Kidney glomerular epithelial cell (primary cell): ENCODE measurements at regions not wholly inside any gene's neighbourhood (a gene's known extent, or its start where the extent isn't known, plus 50 kb on each side); places are given as distances from the start of the nearest gene placed in this dataset.

Experiments used
- DNase-seq: peaks from one replicate; lab custom pipeline; 2025; lab: John Stamatoyannopoulos, UW

DNA sequence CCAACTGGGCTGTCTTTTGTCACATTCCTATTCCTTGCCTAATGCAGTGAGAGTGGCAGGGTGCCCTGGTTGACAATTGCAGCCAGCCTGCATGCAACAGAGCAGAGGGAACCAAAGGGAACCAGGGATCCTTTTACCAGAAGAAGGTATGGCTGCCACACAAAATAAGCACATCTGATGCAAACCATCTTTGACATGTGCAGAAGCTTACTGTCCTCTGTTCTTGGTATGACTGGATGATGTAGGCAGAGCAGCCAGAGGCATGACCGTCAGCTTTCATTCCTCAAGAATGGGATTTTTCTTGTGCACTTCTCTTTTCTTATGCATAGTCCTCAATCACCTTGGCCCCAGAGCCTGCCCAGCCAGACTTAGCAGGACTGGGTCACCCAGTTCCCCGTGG lies 116.1 kb downstream of the UQCRFS1 start:
- no peak for DNase-seq

DNA sequence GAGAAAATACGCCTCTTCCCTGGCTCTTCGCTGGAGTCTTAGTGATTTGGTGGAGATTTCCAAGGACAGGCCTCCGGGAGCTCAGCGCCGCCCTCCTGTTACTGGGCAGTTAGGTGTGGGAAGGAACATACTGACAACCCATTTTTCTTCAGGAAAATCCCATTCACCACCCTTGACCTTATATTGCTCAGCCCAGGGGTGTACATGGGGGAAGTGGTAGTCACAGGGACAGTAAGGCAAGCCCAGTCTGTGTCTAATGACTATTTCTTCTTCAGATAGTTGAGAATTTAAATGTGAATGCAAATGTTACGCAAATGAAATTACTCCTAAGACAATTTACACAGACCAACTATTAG lies 119.4 kb downstream of the UQCRFS1 start:
- DNase-seq: no peak

DNA sequence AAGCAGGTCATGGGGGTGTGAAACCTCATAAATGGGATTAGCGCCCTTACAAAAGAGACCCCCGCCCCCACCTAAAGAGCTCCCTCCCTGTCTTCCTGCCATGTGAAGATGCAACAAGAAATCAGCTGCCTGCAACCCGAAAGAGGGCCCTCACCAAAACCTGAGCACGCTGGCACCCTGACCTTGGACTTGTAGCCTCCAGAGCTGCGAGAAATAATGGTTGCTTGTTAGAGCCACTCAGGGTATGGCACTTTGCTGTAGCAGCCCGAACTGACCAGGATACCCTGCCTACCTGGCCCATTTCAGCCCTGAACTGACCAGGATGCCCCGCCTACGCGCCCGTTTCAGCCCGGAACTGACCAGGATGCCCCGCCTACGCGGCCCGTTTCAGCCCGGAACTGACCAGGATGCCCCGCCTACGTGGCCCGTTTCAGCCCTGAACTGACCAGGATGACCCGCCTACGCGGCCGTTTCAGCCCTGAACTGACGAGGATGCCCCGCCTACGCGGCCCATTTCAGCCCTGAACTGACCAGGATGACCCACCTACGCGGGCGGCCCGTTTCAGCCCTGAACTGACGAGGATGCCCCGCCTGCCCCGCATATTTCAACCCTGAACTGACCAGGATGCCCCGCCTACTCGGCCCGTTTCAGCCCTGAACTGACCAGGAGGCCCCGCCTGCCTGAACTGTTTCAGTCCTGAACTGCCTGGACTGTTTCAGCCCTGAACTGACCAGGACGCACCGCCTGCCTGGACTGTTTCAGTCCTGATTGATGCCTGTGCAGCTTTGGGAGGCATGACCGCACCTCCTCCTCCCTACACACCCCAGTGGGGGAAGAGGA lies 120.0 kb downstream of the UQCRFS1 start:
- no peak for DNase-seq

DNA sequence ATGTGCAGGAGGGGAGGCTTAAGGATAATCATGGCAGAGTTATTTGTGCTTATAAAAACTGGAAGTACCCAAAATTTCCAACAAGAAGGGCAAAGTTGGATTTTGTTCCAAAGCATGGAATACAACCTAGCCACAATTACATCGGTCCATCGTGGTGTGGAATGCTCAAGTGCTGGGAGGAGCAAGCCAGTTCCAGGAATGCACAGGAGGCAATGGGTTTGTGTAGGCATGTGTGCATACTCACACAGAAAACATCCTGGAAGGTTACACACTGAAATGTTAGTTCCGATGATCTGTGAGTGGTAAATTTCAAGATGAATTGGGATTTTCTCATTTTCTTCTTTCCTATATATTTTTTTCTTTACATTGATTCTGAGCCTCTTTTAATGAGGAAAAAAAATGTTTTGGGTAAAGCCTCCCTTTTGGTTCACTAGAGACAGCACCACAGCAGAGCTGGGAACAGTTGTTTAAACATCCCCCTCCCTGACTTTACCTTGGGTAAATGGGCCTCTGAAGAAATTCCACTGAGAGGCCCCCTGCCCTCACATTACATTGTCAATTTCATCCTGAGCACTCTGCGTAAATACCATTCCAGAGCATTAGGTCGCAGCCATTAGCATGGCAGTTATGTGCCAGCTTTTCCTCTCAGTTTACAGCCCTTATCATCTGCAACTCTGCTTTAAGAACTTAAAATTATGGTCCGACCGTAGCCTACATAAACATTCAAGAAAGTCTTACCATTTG lies 122.0 kb downstream of the UQCRFS1 start:
- no peak for DNase-seq

DNA sequence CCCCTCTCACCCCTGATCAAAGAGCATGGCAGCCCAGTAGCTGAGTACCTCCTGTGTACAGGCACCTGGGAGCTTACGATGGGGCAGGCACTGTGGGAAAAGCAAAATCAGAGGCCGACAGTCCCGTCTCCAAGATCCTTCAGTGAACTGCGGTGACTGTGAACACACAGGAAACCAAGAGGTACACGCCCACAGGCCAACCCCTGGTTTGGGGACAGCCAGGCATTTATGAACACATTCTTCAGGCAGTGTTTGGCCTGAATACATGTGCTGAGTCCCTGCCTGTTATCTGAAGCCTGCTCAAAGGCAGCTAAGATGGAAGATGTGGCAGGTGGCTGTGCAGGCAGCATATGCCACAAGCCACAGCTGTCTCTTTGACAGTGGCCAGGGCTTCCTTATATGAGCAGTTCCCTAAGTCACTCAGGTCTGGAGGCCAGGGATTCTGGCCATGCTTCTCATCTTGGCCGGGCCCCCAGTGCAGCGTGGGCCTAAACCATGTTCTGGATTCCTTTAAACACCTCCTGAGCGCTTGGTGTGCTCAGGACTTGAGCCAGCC lies 123.6 kb downstream of the UQCRFS1 start:
- DNase-seq: no peak

DNA sequence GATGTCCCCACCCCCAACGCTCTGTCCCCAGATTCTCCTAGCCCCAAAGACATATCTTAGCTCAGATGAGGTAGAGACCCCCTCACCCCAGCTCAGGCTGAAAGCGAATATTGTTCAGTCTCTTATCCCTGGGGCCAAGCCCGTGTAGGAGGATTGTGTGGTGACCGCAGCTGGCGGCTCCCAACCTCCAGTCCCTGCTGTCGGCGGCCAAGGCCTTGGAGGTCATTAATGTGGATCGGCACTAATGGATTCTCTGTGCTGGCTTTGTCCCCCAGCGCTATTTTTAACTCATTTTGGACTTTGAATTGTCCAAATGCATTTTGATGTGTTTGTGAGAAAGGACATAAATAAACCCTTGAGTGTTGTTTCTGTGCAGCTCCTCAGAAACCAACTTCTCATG lies 124.2 kb downstream of the UQCRFS1 start:
- no peak for DNase-seq

DNA sequence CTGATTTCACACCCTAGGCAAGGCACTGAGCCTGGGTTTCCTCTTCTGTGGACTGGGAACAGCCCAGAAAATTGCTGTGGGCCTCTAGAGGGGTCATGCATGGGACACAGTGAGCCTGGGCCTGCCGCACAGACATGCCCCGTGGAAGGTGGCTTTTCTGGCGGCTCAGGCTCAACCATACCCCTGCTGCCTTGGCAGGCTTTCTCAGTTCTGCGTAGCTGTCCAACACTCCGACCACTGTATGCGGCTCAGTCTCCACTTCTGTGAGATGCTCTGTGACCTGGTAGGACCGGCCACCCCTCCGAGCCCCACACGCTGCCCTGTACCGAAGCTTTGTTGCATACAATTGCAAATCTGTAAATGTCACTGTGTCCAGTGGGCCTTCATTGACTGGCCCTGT lies 126.3 kb downstream of the UQCRFS1 start:
- DNase-seq: no peak

DNA sequence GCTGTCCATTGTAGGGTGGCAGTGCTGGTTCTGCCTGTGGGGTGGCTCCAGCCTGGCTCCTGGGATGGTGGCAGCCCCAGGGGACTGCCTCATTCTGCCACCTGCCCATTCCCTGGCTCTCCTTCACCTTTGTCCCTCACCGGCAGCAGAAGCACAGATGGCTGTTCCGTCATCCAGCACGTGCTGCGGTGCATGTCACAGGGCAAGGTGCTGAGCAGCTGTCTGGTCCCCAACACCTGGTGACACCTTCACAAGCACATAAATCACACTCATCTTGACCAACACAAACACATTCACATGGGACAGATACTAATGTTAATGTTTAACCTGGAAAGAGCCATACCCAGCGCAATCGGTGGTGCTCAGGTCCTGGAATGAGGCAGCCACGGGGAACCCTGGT lies 126.8 kb downstream of the UQCRFS1 start:
- DNase-seq: no peak

DNA sequence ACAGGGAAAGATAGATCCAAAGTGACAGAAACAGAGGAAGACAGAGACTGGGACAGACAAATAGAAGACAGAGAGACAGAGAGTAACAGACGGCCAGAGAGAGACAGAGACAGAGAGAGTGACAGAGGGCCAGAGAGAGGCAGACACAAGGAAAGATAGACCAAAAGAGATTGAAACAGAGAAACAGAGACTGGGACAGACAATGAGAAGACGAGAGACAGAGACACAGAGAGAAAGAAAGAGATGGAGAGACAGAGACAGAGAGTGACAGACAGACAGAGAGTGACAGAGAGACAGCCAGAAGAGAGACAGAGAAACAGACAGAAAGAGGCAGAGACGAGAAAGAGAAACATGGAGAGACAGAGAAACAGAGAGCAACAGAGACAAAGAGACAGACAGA lies 127.3 kb downstream of the UQCRFS1 start:
- DNase-seq: no peak

DNA sequence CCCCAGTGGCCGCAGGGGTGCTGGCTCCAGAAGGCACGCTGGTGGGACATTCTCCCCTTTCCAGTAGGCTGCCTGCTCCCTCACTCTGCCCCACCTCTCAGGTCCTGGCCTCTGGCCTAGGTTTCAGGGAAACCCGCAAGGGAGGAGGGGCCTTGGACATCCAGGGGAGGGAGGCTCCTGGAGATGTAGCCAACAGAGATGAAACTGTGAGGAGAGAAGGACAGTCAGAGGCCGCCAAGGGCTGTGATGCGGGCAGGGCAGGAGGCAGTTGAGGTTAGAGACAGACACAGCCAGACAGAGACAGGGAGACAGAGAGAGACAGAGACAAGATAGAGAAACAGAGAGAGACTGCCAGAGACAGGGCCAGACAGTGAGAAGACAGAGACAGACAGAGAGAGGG lies 127.7 kb downstream of the UQCRFS1 start:
- no peak for DNase-seq

DNA sequence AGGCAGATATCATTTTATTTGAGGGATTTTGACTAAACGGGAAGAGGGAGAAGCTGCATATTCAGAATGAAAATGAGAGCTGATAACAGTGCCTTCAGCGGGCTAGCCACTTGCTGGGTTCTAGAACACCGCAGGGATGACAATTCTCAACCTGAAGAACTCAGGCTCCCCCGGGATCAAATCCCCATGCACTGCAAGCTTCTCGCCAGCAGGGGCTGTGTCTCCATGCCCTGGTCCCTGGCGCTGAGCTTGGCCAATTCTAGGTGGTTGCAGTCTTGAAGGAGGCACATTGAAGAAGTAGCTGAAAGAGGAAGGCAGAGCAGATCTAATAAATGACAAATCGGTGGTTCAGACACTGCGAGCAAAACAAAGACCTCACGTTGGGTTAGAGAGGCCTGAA lies 128.7 kb downstream of the UQCRFS1 start:
- no peak for DNase-seq

DNA sequence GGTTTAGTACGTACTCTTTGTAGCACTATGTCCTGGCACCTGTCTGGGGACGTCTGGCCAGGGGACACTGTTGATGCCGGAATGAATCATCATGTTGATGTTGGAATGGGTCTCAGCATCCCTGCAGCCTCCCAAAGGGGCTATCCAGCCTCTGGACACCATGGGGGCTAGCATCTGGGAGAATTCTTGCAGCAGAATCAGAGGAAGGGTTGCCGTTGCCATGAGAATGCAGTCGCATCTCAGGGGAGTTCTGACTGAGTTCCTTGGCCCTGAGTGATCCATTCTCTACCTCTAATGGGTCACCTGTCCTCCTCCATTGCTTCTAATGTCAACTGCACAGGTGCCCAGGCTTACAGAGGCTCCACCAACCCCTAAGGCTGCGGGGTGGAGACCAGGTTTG lies 129.1 kb downstream of the UQCRFS1 start:
- no peak for DNase-seq

DNA sequence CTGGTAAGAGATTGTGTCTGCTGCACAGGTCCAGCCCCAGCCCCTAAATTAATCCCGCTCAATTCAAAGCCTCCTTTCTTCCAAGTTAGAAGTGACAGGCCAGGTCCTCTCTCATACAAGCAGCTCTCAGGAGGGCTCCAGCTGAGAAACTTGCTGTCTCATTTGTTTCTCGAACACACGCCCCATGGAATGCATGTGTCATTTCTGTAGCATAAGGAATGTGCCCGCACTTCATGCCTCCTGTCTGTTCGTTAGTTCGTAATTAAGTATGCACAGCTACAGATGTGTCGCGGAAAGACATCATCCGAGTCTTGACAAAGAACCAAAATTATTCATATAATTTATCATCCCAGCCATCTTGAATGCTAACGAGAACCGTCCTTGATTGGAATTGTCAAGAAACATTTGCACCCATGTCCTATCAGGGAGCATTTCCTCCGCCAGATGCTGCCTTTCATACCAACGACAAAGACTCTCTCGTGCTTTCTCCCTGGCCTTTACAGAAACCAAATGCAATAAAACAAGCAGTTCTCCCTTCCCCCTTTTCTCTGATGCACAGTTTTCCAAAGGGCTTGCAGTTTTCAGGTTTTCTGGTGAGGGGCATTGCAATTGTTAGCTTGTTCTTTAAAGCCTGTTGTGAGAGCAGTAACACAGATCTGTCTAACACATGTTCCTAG lies 133.5 kb downstream of the UQCRFS1 start:
- DNase-seq: no peak

DNA sequence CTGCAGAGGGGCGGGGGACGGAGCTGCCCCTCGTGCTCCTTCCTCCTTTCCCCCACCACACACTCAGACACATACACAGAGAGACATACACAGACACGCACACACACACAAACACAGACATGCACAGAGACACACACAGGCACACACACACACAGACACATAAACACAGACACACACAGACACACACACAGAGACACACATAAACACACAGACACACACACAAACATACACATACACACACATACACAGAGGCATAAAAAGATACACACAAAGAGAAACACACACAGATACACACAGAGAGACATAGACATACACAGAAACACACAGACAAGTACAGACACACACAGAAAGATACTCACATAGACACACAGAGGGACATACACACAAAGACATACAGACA lies 136.0 kb downstream of the UQCRFS1 start:
- no peak for DNase-seq

DNA sequence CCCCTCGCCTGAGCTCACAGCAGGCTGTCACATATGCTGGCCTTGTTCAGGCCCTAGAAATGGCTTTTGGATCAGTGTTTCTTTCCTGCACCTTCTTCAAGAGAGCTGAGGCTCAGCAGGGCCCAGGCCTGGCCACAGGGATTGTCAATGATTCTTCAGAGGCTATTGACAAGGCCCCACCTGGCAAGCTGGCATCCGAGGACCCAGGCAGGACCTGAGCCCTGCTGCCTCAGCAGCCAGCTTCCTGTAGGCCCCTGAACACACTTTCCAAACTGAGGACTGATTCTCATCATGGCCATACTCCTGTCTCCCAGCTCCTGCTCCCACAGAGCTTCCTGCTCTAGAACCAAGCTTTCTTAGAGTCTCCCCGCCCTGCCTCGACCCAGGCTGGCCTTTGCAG lies 136.8 kb downstream of the UQCRFS1 start:
- no peak for DNase-seq

DNA sequence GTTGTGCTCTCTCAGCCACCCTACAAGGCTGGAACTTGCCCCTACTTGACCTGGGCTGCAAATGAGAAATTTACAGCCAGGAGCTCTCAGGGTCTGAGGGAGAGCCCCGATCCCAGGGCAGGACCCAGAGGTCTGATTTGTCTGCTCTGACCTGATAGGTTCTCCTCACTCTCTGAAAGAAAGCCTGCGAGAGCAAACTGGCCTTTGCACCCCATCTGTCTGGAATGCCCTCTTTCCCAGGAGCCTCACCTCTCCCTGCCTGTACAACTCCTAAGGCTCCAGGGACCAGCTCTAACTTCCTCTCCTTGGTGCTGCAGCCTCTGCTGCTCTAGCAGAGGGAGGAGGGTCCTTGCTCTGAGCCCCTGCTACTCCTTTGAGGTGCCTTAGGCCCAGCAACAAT lies 137.8 kb downstream of the UQCRFS1 start:
- DNase-seq: no peak

DNA sequence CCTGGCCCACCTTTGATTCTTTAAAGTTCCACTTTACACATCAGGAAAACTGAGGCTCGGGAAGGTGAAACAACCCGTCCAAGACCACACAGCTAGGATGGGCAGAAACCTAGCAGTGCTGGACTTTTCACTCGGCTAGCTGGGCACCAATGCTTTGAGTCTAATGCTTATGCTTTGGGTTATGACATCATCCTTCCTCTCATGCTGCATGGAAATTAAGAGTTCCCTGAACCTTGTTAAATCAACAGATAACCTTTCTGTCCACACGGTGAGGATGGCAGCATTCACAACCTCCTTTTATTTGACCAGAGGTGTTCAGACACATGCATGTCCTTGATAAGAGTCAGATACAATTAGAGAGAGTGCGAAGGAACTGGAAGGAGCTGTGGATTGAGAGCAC lies 138.4 kb downstream of the UQCRFS1 start:
- no peak for DNase-seq

DNA sequence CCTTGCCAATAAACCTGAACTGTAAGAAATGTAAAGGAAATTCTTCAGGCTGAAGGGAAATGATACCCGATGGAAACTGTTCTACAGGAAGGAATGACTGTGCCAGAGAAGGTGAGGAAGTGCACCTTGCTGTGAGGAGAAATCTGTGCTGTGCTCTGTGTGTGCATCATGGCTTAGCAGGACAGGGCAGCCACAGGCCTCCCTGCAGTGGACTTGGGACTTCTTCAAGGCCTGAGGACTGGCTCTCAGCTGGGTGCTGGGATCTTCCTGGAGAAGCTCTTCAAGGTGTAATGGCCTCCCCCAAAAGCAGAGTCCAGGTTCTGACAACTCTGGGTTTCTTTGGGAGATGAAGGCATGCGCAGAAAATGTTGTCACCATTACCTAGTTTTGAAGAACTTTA lies 145.1 kb downstream of the UQCRFS1 start:
- DNase-seq: no peak

DNA sequence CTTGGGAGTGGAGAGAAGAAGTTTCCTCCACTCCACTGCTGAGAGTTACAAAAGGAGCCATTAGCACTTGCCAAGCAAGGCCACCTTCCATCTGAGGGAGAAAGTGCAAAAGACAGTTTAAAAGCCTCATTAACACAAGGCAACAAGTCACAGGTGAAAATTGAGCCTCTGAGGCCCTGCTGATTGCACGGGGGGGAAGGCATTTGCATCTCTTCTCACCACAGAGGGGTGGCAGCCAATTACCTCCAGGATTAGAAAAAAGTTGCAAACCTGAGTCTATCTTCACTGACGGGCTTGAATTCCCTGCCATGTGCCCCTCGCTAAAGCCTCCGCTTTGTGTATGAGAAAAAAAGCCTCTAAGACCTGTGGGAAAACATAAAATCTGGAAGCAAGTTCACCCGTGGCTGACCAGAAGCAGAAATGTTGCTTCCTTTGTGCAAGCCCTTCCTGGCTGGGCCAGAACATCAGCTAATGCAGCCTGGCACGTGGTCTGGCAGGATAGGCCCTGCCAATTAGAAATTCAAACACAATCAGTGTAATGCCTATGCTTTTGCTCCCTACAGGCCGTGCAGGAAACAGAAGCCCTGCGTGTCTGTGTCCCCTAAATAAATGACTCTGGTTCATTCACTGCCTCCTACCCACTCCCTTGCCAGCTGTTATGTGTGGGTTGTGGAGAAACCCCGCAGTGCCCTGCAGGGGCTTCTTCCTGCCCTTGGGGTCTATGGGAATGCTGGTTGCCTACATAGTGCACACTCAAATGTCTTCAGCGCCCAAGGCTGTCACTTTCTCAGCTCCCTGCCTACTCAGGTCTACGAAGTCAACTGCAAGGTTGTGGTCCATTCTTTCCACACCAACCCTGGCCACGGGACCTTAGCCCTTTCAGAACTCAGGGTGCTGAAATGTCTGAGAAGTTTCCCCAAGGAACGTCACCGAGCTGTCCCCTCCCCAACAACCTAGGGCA lies 150.2 kb downstream of the UQCRFS1 start:
- no peak for DNase-seq

DNA sequence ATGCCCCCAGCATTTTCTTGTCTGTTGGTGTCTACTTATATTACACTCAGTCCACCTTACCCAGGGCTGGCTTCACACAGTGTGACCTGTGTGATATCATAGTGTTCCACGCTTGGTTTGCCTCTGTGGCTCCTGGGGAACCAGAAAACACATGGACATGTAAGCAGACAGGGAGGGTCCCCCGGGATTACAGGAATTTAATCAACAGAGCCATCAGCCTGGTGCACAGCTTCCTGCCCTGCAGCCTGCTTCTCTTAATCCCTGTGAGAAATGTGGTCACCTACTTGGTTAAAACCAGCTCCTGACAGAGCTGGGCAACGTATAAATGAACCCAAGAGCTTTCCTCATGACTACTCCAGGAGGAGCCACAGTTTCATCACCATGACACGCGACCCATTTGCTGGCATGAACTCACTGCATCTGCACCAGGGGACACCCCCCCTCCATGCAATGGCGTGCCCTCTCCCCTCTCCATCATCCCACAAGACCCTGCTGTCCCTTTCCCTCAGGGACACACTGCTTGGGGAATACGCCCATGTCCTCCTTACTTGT lies 152.1 kb downstream of the UQCRFS1 start:
- no peak for DNase-seq

DNA sequence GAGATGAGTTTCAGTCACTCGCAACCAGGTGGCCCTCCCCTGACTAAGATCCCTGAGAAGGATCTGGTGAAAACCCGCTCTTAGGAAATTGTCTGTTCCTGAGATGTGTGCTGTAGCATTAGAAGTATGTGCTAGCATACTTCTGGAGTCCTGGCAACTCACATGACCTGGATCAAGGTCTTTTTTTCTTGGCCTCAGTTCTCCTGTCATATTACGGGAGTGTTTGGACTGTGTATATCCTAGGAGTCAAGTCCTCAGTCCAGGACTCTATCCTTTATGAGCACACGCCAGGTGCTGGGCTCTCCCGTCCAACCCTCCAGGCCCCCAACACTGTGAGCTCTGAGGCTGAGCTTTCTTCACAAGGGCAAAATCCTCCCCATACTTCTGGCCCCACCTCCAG lies 156.4 kb downstream of the UQCRFS1 start:
- no peak for DNase-seq
